ENCODE measurements at regions not wholly inside any gene's neighbourhood (a gene's known extent, or its start where the extent isn't known, plus 50 kb on each side); places are given as distances from the start of the nearest gene placed in this dataset.

DNA sequence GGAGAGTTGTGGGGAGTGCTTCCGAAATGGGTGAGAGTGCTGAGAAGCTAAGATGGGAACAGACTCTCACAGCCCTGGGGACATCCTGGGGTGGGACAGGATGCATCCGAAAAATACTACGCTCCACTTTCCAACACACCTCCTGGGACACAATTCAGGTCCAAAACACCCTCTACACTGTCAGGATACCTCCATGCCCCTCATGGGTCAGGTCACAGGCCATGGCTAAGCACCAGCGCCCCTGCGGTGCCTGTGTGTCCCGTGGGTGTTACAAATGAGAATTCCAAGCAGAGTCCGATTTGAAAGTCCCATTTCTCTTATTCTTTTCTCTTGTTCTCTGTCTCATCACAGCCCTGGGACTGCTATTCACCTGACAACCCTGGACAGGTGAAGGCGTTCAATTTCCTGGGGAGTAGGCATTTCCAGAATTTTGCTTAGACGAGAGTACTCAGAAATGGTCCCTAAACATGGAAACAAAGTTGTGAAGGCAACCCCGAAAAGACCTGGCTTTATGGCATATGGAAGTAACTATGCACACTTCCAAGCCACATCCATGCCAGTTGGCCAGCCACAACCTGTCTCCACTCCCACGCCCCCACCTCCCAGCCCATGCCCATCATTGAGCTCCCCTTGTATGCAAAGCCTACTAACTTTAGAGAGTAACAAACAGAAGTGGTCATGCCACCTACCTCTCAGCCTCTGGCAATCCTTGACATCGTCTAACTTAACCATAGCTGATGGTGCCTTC lies 87.9 kb upstream of the ZNF507 start:
- dilution Hi-C loops (cut with MboI; ENCODE audit: extremely low pct_ligation_motif_present, low sequenced_read_pairs) = no loop called here
- no peak overlapping the region for H3K27ac ChIP-seq (ENCODE audit: control insufficient read depth, insufficient read depth, low read length)
- TF ChIP-seq, protein P1, sequence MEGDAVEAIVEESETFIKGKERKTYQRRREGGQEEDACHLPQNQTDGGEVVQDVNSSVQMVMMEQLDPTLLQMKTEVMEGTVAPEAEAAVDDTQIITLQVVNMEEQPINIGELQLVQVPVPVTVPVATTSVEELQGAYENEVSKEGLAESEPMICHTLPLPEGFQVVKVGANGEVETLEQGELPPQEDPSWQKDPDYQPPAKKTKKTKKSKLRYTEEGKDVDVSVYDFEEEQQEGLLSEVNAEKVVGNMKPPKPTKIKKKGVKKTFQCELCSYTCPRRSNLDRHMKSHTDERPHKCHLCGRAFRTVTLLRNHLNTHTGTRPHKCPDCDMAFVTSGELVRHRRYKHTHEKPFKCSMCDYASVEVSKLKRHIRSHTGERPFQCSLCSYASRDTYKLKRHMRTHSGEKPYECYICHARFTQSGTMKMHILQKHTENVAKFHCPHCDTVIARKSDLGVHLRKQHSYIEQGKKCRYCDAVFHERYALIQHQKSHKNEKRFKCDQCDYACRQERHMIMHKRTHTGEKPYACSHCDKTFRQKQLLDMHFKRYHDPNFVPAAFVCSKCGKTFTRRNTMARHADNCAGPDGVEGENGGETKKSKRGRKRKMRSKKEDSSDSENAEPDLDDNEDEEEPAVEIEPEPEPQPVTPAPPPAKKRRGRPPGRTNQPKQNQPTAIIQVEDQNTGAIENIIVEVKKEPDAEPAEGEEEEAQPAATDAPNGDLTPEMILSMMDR (optimal IDR thresholded peaks at IDR 0.05 in 1 of 3, IDR thresholded peaks at IDR 0.05 in 1 of 3, conservative IDR thresholded peaks at IDR 0.05 in 1 of 3; ENCODE audit: extremely low read depth in 1 of 3, insufficient read depth in 2 of 3, low read length in 3 of 3) = no peak
- no peak for TF ChIP-seq EZH2 (IDR thresholded peaks at IDR 0.05; ENCODE audit: low read length)
- no peaks in the 10 kb centered on the region for H3K79me2 ChIP-seq (ENCODE audit: control insufficient read depth, insufficient read depth, low read length)
- H3K4me2 ChIP-seq (ENCODE audit: control insufficient read depth, extremely low read depth, insufficient read depth, low read depth, low read length) = no peak overlapping the region
- no peak overlapping the region for H2AFZ ChIP-seq (ENCODE audit: control insufficient read depth, low read length)
- H4K20me1 ChIP-seq (ENCODE audit: control insufficient read depth, extremely low read depth, insufficient read depth, low read length) = no peaks in the 10 kb centered on the region
- no peaks in the 10 kb centered on the region for H3K27me3 ChIP-seq (ENCODE audit: control insufficient read depth, extremely low read depth, insufficient read depth, low read length)
- no peaks in the 10 kb centered on the region for H3K36me3 ChIP-seq (ENCODE audit: control insufficient read depth in 2 of 2, extremely low read depth in 1 of 2, insufficient read depth in 2 of 2, low read length in 2 of 2)
- no peak for DNase-seq (ENCODE audit: low read depth, low spot score)
- no peaks in the 10 kb centered on the region for H3K9me1 ChIP-seq (ENCODE audit: control insufficient read depth, extremely low read depth, insufficient read depth, low read length)
- no peak for FAIRE-seq
- no peaks in the 10 kb centered on the region for H3K4me1 ChIP-seq (ENCODE audit: control insufficient read depth, extremely low read depth, insufficient read depth, low read length)
- peaks cover 4% of the 10 kb centered on the region for H3K9me3 ChIP-seq (ENCODE audit: control insufficient read depth, low read depth, low read length)
- no peak overlapping the region for H3K9ac ChIP-seq (ENCODE audit: control insufficient read depth, extremely low read depth, insufficient read depth, low read length)
- no peak overlapping the region for H3K4me3 ChIP-seq (ENCODE audit: control insufficient read depth in 2 of 3, extremely low read depth in 1 of 3, insufficient read depth in 2 of 3, low read depth in 1 of 3, low read length in 3 of 3)

DNA sequence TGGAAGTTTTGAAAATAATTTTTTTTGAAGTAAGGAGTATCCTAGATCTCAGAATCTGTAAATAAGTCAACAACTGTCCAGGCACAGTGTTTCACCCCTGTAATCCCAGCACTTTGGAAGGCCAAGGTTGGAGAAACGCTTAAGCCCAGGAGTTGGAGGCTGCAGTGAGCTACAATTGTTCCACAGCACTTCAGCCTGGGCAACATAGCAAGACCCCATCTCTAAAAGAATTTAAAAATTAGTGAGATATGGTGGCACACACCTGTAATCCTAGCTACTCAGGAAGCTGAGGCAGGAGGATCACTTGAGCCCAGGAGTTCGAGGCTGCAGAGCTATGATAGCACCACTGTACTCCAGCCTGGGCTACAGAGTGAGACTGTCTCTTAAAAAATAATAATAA lies 87.2 kb upstream of the ZNF507 start:
- no peaks in the 10 kb centered on the region for H4K20me1 ChIP-seq (ENCODE audit: control insufficient read depth, extremely low read depth, insufficient read depth, low read length)
- FAIRE-seq = no peak
- H3K9me3 ChIP-seq (ENCODE audit: control insufficient read depth, low read depth, low read length) = peaks cover 4% of the 10 kb centered on the region
- H3K4me2 ChIP-seq (ENCODE audit: control insufficient read depth, extremely low read depth, insufficient read depth, low read depth, low read length) = no peak overlapping the region
- H3K4me1 ChIP-seq (ENCODE audit: control insufficient read depth, extremely low read depth, insufficient read depth, low read length) = no peaks in the 10 kb centered on the region
- H3K79me2 ChIP-seq (ENCODE audit: control insufficient read depth, insufficient read depth, low read length) = no peaks in the 10 kb centered on the region
- TF ChIP-seq, protein P1 (optimal IDR thresholded peaks at IDR 0.05 in 1 of 3, IDR thresholded peaks at IDR 0.05 in 1 of 3, conservative IDR thresholded peaks at IDR 0.05 in 1 of 3; ENCODE audit: extremely low read depth in 1 of 3, insufficient read depth in 2 of 3, low read length in 3 of 3) = no peak
- TF ChIP-seq EZH2 (IDR thresholded peaks at IDR 0.05; ENCODE audit: low read length) = no peak
- no peak for DNase-seq (ENCODE audit: low read depth, low spot score)
- no peak overlapping the region for H3K4me3 ChIP-seq (ENCODE audit: control insufficient read depth in 2 of 3, extremely low read depth in 1 of 3, insufficient read depth in 2 of 3, low read depth in 1 of 3, low read length in 3 of 3)
- H3K9ac ChIP-seq (ENCODE audit: control insufficient read depth, extremely low read depth, insufficient read depth, low read length) = no peak overlapping the region
- no peak overlapping the region for H2AFZ ChIP-seq (ENCODE audit: control insufficient read depth, low read length)
- no peaks in the 10 kb centered on the region for H3K27me3 ChIP-seq (ENCODE audit: control insufficient read depth, extremely low read depth, insufficient read depth, low read length)
- no peaks in the 10 kb centered on the region for H3K36me3 ChIP-seq (ENCODE audit: control insufficient read depth in 2 of 2, extremely low read depth in 1 of 2, insufficient read depth in 2 of 2, low read length in 2 of 2)
- dilution Hi-C loops (cut with MboI; ENCODE audit: extremely low pct_ligation_motif_present, low sequenced_read_pairs) = no loop called here
- H3K27ac ChIP-seq (ENCODE audit: control insufficient read depth, insufficient read depth, low read length) = no peak overlapping the region
- no peaks in the 10 kb centered on the region for H3K9me1 ChIP-seq (ENCODE audit: control insufficient read depth, extremely low read depth, insufficient read depth, low read length)

All from keratinocyte (primary cell).